Endothelial cell of umbilical vein (primary cell): ENCODE measurements at regions not wholly inside any gene's neighbourhood (a gene's known extent, or its start where the extent isn't known, plus 50 kb on each side); places are given as distances from the start of the nearest gene placed in this dataset.

Source experiments
- CTCF ChIP-seq, 2 donors: IDR thresholded peaks; 1 replicate in 1 of 2; 2 replicates in 1 of 2; pipeline ENCODE4 v1.5.1; 2011; ENCODE audit warnings: low read length in 2 of 2, mild to moderate bottlenecking in 2 of 2, moderate library complexity in 2 of 2, control low read depth in 1 of 2, inconsistent platforms in 1 of 2, low read depth in 1 of 2; ENCODE audit not compliant: insufficient read depth in 1 of 2; ENCODE audit errors: extremely low read depth in 1 of 2
- EZH2 ChIP-seq: IDR thresholded peaks from 2 replicates; pipeline ENCODE4 v1.6.1; 2012; ENCODE audit warnings: borderline replicate concordance, low read depth, mild to moderate bottlenecking, moderate library complexity, low read length, inconsistent platforms; ENCODE audit not compliant: severe bottlenecking
- FOS ChIP-seq: IDR thresholded peaks from 2 replicates; pipeline ENCODE4 v1.6.1; 2011; ENCODE audit warnings: mild to moderate bottlenecking, low read length, moderate library complexity, borderline replicate concordance; ENCODE audit not compliant: insufficient read depth
- JUN ChIP-seq: IDR thresholded peaks from 2 replicates; pipeline ENCODE4 v1.6.1; 2011; ENCODE audit warnings: borderline replicate concordance, low read depth; ENCODE audit not compliant: insufficient read length, insufficient read depth
- MAX ChIP-seq: IDR thresholded peaks from 2 replicates; pipeline ENCODE4 v1.6.1; 2011; ENCODE audit not compliant: insufficient read depth, insufficient read length
- MYC ChIP-seq: IDR thresholded peaks from one replicate; pipeline ENCODE4 v1.6.1; 2011; ENCODE audit warnings: mild to moderate bottlenecking, low read depth, low read length
- POLR2A ChIP-seq: IDR thresholded peaks from 2 replicates; pipeline ENCODE4 v1.6.1; 2012; ENCODE audit warnings: low read depth, mild to moderate bottlenecking, control low read depth, low read length
- POLR2AphosphoS5 ChIP-seq: IDR thresholded peaks from 2 replicates; pipeline ENCODE4 v1.6.1; 2012; ENCODE audit warnings: low read depth, mild to moderate bottlenecking, control low read depth, low read length, moderate library complexity; ENCODE audit not compliant: insufficient read depth

GRCh38 chr17:77616254-77616731, 342.2 kb upstream of the TNRC6C start:
- TF ChIP-seq MAX = no peak
- no peak for TF ChIP-seq CTCF (IDR thresholded peaks at IDR 0.05; ENCODE audit: extremely low read depth in 1 of 2, insufficient read depth in 1 of 2, low read depth in 1 of 2, low read length in 2 of 2)
- no peak for TF ChIP-seq POLR2AphosphoS5
- no peak for TF ChIP-seq EZH2
- no peak for TF ChIP-seq POLR2A
- TF ChIP-seq FOS = no peak
- TF ChIP-seq MYC = no peak
- no peak for TF ChIP-seq JUN
